ENCODE measurements at regions not wholly inside any gene's neighbourhood (a gene's known extent, or its start where the extent isn't known, plus 50 kb on each side); places are given as distances from the start of the nearest gene placed in this dataset.

- Histone ChIP-seq H3K4me3 (no peak overlapping the region), H3K9me3 (no peaks in the 10 kb centered on the region), H3K4me1 (no peaks in the 10 kb centered on the region), H3K36me3 (no peaks in the 10 kb centered on the region), H3K27me3 (no peaks in the 10 kb centered on the region), H3K27ac (no peak overlapping the region)
- ATAC-seq (no peak), DNase-seq (no peak)
- TF ChIP-seq POLR2A (IDR thresholded peaks at IDR 0.05): no peak
- intact Hi-C loops (cut with DNase I): no loop called here
Observed at GRCh38 chr13:22647156-22647850, 533.5 kb upstream of the SGCG start.

- intact Hi-C loops (cut with DNase I): no loop called here
- no peaks in the 10 kb centered on the region for H3K4me1 ChIP-seq
- no peak overlapping the region for H3K4me3 ChIP-seq
- no peaks in the 10 kb centered on the region for H3K36me3 ChIP-seq
- DNase-seq (no peak), ATAC-seq (no peak)
- WGBS, 4 donors: 50 to 65% (median 54%) methylated on average over 7 of the region's 7 CpGs
- no peak for TF ChIP-seq POLR2A (IDR thresholded peaks at IDR 0.05)
- TF ChIP-seq CTCF (IDR thresholded peaks at IDR 0.05): no peak
- no peak overlapping the region for H3K27ac ChIP-seq
- H3K9me3 ChIP-seq: no peaks in the 10 kb centered on the region
- no peaks in the 10 kb centered on the region for H3K27me3 ChIP-seq
Observed at GRCh38 chr13:22648320-22648801, 532.4 kb upstream of the SGCG start.

GRCh38 chr13:22652796-22653195, 528.0 kb upstream of the SGCG start:
- 76 to 83% (median 81%) methylated on average over 8 of the region's 8 CpGs for WGBS, 4 donors
- TF ChIP-seq CTCF (IDR thresholded peaks at IDR 0.05): no peak
- no peak for TF ChIP-seq POLR2A (IDR thresholded peaks at IDR 0.05)
- Histone ChIP-seq H3K36me3 (no peaks in the 10 kb centered on the region), H3K4me3 (no peak overlapping the region), H3K9me3 (peaks cover 0 to 5% (median 0%) of the 10 kb centered on the region in 12 donors), H3K27me3 (no peaks in the 10 kb centered on the region), H3K4me1 (no peaks in the 10 kb centered on the region), H3K27ac (no peak overlapping the region)
- ATAC-seq (no peak), DNase-seq (no peak)
- intact Hi-C loops (cut with DNase I): no loop called here

GRCh38 chr13:22653866-22654265, 526.9 kb upstream of the SGCG start:
- Histone ChIP-seq H3K27me3 (no peaks in the 10 kb centered on the region), H3K9me3 (peaks cover 0 to 5% (median 0%) of the 10 kb centered on the region in 12 donors), H3K4me1 (no peaks in the 10 kb centered on the region), H3K27ac (no peak overlapping the region), H3K4me3 (no peak overlapping the region), H3K36me3 (no peaks in the 10 kb centered on the region)
- TF ChIP-seq CTCF (IDR thresholded peaks at IDR 0.05) (no peak), POLR2A (IDR thresholded peaks at IDR 0.05) (no peak)
- DNase-seq (no peak), ATAC-seq (no peak)
- WGBS, 4 donors: 84 to 86% (median 86%) methylated on average over 4 of the region's 4 CpGs
- intact Hi-C loops (cut with DNase I): no loop called here
